CD4-positive, alpha-beta T cell treated with Interferon gamma for 1 hour (primary cell): ENCODE measurements at regions not wholly inside any gene's neighbourhood (a gene's known extent, or its start where the extent isn't known, plus 50 kb on each side); places are given as distances from the start of the nearest gene placed in this dataset.
"Not testable (repeated sequence)": the region's sequence is repeated elsewhere in the genome, so short reads cannot be mapped to it uniquely, and the experiment has no call there.

ENCODE experiments used
- DNase-seq: peaks from one replicate; pipeline ENCODE4 v3.0.0-alpha.2; 2020

GRCh38 chr6:84912472-84913322 lies 148.3 kb upstream of the TBX18 start:
- no peak for DNase-seq

GRCh38 chr6:84910906-84911607 lies 146.7 kb upstream of the TBX18 start:
- no peak for DNase-seq

GRCh38 chr6:84908304-84908904 lies 144.0 kb upstream of the TBX18 start:
- no peak for DNase-seq

- no peak for DNase-seq
These were observed 142.1 kb upstream of the TBX18 start for GRCh38 chr6:84906514-84906913.

- no peak for DNase-seq
These were observed 141.4 kb upstream of the TBX18 start for GRCh38 chr6:84905823-84906222.

GRCh38 chr6:84902354-84902928 lies 138.0 kb upstream of the TBX18 start:
- no peak for DNase-seq

GRCh38 chr6:84897988-84898594 lies 133.7 kb upstream of the TBX18 start:
- DNase-seq: no peak

- DNase-seq: no peak
These were observed 132.6 kb upstream of the TBX18 start for GRCh38 chr6:84897011-84897410.

- DNase-seq: no peak
These were observed 128.3 kb upstream of the TBX18 start for GRCh38 chr6:84892671-84893070.

GRCh38 chr6:84882768-84883766 lies 118.7 kb upstream of the TBX18 start:
- no peak for DNase-seq

- not testable (repeated sequence) for DNase-seq
These were observed 115.0 kb upstream of the TBX18 start for GRCh38 chr6:84879385-84879784.

GRCh38 chr6:84877515-84878210 lies 113.3 kb upstream of the TBX18 start:
- no peak for DNase-seq

- DNase-seq: no peak
These were observed 112.5 kb upstream of the TBX18 start for GRCh38 chr6:84876723-84877514.

GRCh38 chr6:84872996-84873723 lies 108.8 kb upstream of the TBX18 start:
- no peak for DNase-seq

- DNase-seq: no peak
These were observed 107.5 kb upstream of the TBX18 start for GRCh38 chr6:84871925-84872324.

GRCh38 chr6:84870672-84871071 lies 106.3 kb upstream of the TBX18 start:
- no peak for DNase-seq

GRCh38 chr6:84868149-84868548 lies 103.8 kb upstream of the TBX18 start:
- DNase-seq: no peak

- no peak for DNase-seq
These were observed 103.1 kb upstream of the TBX18 start for GRCh38 chr6:84867521-84867920.

GRCh38 chr6:84866715-84867114 lies 102.3 kb upstream of the TBX18 start:
- DNase-seq: no peak

GRCh38 chr6:84865372-84865771 lies 101.0 kb upstream of the TBX18 start:
- not testable (repeated sequence) for DNase-seq
